H9 (cell line): ENCODE measurements at regions not wholly inside any gene's neighbourhood (a gene's known extent, or its start where the extent isn't known, plus 50 kb on each side); places are given as distances from the start of the nearest gene placed in this dataset.

Experiments used
- DNase-seq: peaks from one replicate; pipeline ENCODE4 v3.0.0-alpha.2; 2017
- H2AFZ ChIP-seq: one replicate; pipeline ENCODE4 v1.6.1; 2013; ENCODE audit warnings: mild to moderate bottlenecking, low read length, control low read depth, moderate library complexity
- H2AK5ac ChIP-seq: 2 replicates; pipeline ENCODE4 v1.6.1; 2013; ENCODE audit warnings: low read length, control low read depth, mixed read lengths; ENCODE audit not compliant: insufficient read length
- H2BK120ac ChIP-seq: one replicate; pipeline ENCODE4 v1.6.1; 2013; ENCODE audit warnings: low read depth, mild to moderate bottlenecking, low read length, control low read depth, inconsistent platforms; ENCODE audit not compliant: poor library complexity, severe bottlenecking
- H2BK12ac ChIP-seq: 2 replicates; pipeline ENCODE4 v1.6.1; 2013; ENCODE audit warnings: low read length, control low read depth, mixed read lengths, low read depth; ENCODE audit not compliant: insufficient read length
- H2BK15ac ChIP-seq: 2 replicates; pipeline ENCODE4 v1.6.1; 2013; ENCODE audit warnings: low read depth, low read length, control low read depth
- H2BK20ac ChIP-seq: one replicate; pipeline ENCODE4 v1.6.1; 2013; ENCODE audit warnings: low read depth, mild to moderate bottlenecking, low read length, control low read depth, inconsistent platforms; ENCODE audit not compliant: poor library complexity, severe bottlenecking
- H2BK5ac ChIP-seq: 2 replicates; pipeline ENCODE4 v1.6.1; 2013; ENCODE audit warnings: low read length, control low read depth, mixed read lengths; ENCODE audit not compliant: insufficient read length
- H3K14ac ChIP-seq: 2 replicates; pipeline ENCODE4 v1.6.1; 2013; ENCODE audit warnings: low read length, control low read depth; ENCODE audit not compliant: insufficient read depth
- H3K18ac ChIP-seq: 2 replicates; pipeline ENCODE4 v1.6.1; 2013; ENCODE audit warnings: low read depth, mild to moderate bottlenecking, mixed read lengths, low read length, control low read depth; ENCODE audit not compliant: insufficient read length
- H3K23ac ChIP-seq: 2 replicates; pipeline ENCODE4 v1.6.1; 2013; ENCODE audit warnings: low read length, control low read depth, mixed read lengths, low read depth; ENCODE audit not compliant: insufficient read length
- H3K23me2 ChIP-seq: 2 replicates; pipeline ENCODE4 v1.6.1; 2013; ENCODE audit warnings: low read depth, mild to moderate bottlenecking, mixed read lengths, low read length, control low read depth; ENCODE audit not compliant: insufficient read length, poor library complexity, severe bottlenecking
- H3K27ac ChIP-seq: 2 replicates; pipeline ENCODE4 v1.5.1; 2013; ENCODE audit warnings: low read length, control low read depth, mixed read lengths, low read depth; ENCODE audit not compliant: insufficient read length
- H3K27me3 ChIP-seq: 2 replicates; pipeline ENCODE4 v1.6.1; 2013; ENCODE audit warnings: low read length, control low read depth, inconsistent platforms; ENCODE audit not compliant: insufficient read depth
- H3K4ac ChIP-seq: 2 replicates; pipeline ENCODE4 v1.6.1; 2013; ENCODE audit warnings: low read depth, mild to moderate bottlenecking, control low read depth, inconsistent platforms, low read length, moderate library complexity
- H3K4me1 ChIP-seq: 2 replicates; pipeline ENCODE4 v1.6.1; 2013; ENCODE audit warnings: low read length, control low read depth, inconsistent platforms; ENCODE audit not compliant: insufficient read depth
- H3K4me2 ChIP-seq: 2 replicates; pipeline ENCODE4 v1.6.1; 2013; ENCODE audit warnings: low read length, control low read depth, mixed read lengths; ENCODE audit not compliant: insufficient read length, insufficient read depth
- H3K56ac ChIP-seq: 2 replicates; pipeline ENCODE4 v1.6.1; 2013; ENCODE audit warnings: low read depth, mild to moderate bottlenecking, mixed read lengths, low read length, control low read depth; ENCODE audit not compliant: insufficient read length
- H3K79me1 ChIP-seq: 2 replicates; pipeline ENCODE4 v1.6.1; 2013; ENCODE audit warnings: low read depth, mild to moderate bottlenecking, moderate library complexity, low read length, control low read depth, inconsistent platforms; ENCODE audit not compliant: insufficient read depth, poor library complexity, severe bottlenecking
- H3K79me2 ChIP-seq: 2 replicates; pipeline ENCODE4 v1.6.1; 2013; ENCODE audit warnings: low read length, control low read depth, inconsistent platforms; ENCODE audit not compliant: insufficient read depth
- H3K9ac ChIP-seq: 2 replicates; pipeline ENCODE4 v1.6.1; 2013; ENCODE audit warnings: low read length, control low read depth, mixed read lengths; ENCODE audit not compliant: insufficient read length; ENCODE audit errors: extremely low read depth
- H3K9me3 ChIP-seq: one replicate; pipeline ENCODE4 v1.6.1; 2013; ENCODE audit warnings: low read depth, low read length, inconsistent platforms; ENCODE audit not compliant: control insufficient read depth
- H3T11ph ChIP-seq: one replicate; pipeline ENCODE4 v1.6.1; 2013; ENCODE audit warnings: mild to moderate bottlenecking, low read length, control low read depth, inconsistent platforms
- H4K20me1 ChIP-seq: one replicate; pipeline ENCODE4 v1.6.1; 2013; ENCODE audit not compliant: control insufficient read depth, insufficient read length, insufficient read depth
- H4K5ac ChIP-seq: 2 replicates; pipeline ENCODE4 v1.6.1; 2013; ENCODE audit warnings: low read depth, mild to moderate bottlenecking, mixed read lengths, low read length, control low read depth; ENCODE audit not compliant: insufficient read length
- H4K8ac ChIP-seq: replicated peaks from 2 replicates; pipeline ENCODE4 v1.6.1; 2013; ENCODE audit warnings: low read length, control low read depth, mixed read lengths, low read depth; ENCODE audit not compliant: insufficient read length
- H4K91ac ChIP-seq: 2 replicates; pipeline ENCODE4 v1.6.1; 2013; ENCODE audit warnings: low read depth, mild to moderate bottlenecking, moderate library complexity, mixed read lengths, low read length, control low read depth; ENCODE audit not compliant: insufficient read length
- H3K27ac Mint-ChIP-seq, 3 experiments: 2 replicates in 2 of 3; 3 replicates in 1 of 3; pipeline ENCODE4 v1.8.0; 2020 to 2021; ENCODE audit warnings: mixed read lengths in 3 of 3, mild to moderate bottlenecking in 1 of 3, moderate library complexity in 1 of 3
- H3K27me3 Mint-ChIP-seq: 2 replicates; pipeline ENCODE4 v1.8.0; 2021; ENCODE audit warnings: low read depth, mild to moderate bottlenecking, moderate library complexity, mixed read lengths
- H3K36me3 Mint-ChIP-seq, 3 experiments: 2 replicates in 2 of 3; 3 replicates in 1 of 3; pipeline ENCODE4 v1.8.0; 2020 to 2021; ENCODE audit warnings: low read depth in 3 of 3, mixed read lengths in 3 of 3; ENCODE audit not compliant: insufficient read depth in 1 of 3
- H3K4me1 Mint-ChIP-seq, 2 experiments: 2 replicates each; pipeline ENCODE4 v1.8.0; 2020; ENCODE audit warnings: mixed read lengths in 2 of 2
- H3K4me3 Mint-ChIP-seq, 2 experiments: 2 replicates in 1 of 2; 3 replicates in 1 of 2; pipeline ENCODE4 v1.8.0; 2020 to 2021; ENCODE audit warnings: mild to moderate bottlenecking in 2 of 2, mixed read lengths in 2 of 2, moderate library complexity in 1 of 2
- H3K9me3 Mint-ChIP-seq, 2 experiments: 2 replicates in 1 of 2; 3 replicates in 1 of 2; pipeline ENCODE4 v1.8.0; 2020; ENCODE audit warnings: mild to moderate bottlenecking in 2 of 2, mixed read lengths in 2 of 2, moderate library complexity in 1 of 2
- CTCF ChIP-seq: fragments of 200-600 bp; sonication (generic); conservative IDR thresholded peaks from 3 replicates; pipeline ENCODE4 v1.8.0; 2021; ENCODE audit warnings: antibody characterized with exemption, mild to moderate bottlenecking
- WGBS: extraction: QIAGEN DNeasy Blood & Tissue Kit; methylation state at CpG from one replicate; pipeline ENCODE4 v1.1.7; 2013; ENCODE audit warnings: missing lambda C conversion rate, low lambda C conversion rate, mixed read lengths; ENCODE audit not compliant: insufficient read length; ENCODE audit errors: extremely low coverage; 5-methylcytosine and 5-hydroxymethylcytosine counted together

- Histone ChIP-seq H2BK15ac (no peak overlapping the region), H2BK12ac (no peak overlapping the region), H4K8ac (no peak overlapping the region), H3K9ac (no peak overlapping the region), H3T11ph (no peak overlapping the region), H3K4ac (no peak overlapping the region), H4K91ac (no peak overlapping the region), H3K23ac (no peak overlapping the region), H2BK120ac (no peak overlapping the region), H3K56ac (no peak overlapping the region), H3K79me2 (no peaks in the 10 kb centered on the region), H4K5ac (no peak overlapping the region), H4K20me1 (no peaks in the 10 kb centered on the region), H3K4me2 (no peak overlapping the region), H2AK5ac (no peak overlapping the region), H3K4me1 (peaks cover 2% of the 10 kb centered on the region), H3K14ac (no peak overlapping the region), H3K18ac (no peak overlapping the region), H3K79me1 (no peaks in the 10 kb centered on the region), H2BK20ac (no peak overlapping the region), H2AFZ (no peak overlapping the region), H3K9me3 (no peaks in the 10 kb centered on the region), H3K27me3 (no peaks in the 10 kb centered on the region), H2BK5ac (no peak overlapping the region), H3K23me2 (no peaks in the 10 kb centered on the region), H3K27ac (no peak overlapping the region)
- peaks cover 26 to 37% of the 10 kb centered on the region in 2 experiments for H3K4me1 Mint-ChIP-seq
- H3K27me3 Mint-ChIP-seq, result peaks cover 6% of the 10 kb centered on the region
- peaks cover 3 to 12% of the 10 kb centered on the region in 2 experiments; a peak in 4 of 5 replicates for H3K9me3 Mint-ChIP-seq
- no peak for DNase-seq
- peaks cover 0 to 13% (median 6%) of the 10 kb centered on the region in 3 experiments; a peak in 4 of 7 replicates for H3K36me3 Mint-ChIP-seq
- H3K27ac Mint-ChIP-seq, result no peak overlapping the region
- no CpG with 5 or more reads among the region's 3 CpGs for WGBS
- no peak for TF ChIP-seq CTCF
- H3K4me3 Mint-ChIP-seq, result no peak overlapping the region
Measured at GRCh38 chr10:44806950-44807349, 104.2 kb upstream of the TMEM72 start.
